ENCODE measurements at regions not wholly inside any gene's neighbourhood (a gene's known extent, or its start where the extent isn't known, plus 50 kb on each side); places are given as distances from the start of the nearest gene placed in this dataset.

DNA sequence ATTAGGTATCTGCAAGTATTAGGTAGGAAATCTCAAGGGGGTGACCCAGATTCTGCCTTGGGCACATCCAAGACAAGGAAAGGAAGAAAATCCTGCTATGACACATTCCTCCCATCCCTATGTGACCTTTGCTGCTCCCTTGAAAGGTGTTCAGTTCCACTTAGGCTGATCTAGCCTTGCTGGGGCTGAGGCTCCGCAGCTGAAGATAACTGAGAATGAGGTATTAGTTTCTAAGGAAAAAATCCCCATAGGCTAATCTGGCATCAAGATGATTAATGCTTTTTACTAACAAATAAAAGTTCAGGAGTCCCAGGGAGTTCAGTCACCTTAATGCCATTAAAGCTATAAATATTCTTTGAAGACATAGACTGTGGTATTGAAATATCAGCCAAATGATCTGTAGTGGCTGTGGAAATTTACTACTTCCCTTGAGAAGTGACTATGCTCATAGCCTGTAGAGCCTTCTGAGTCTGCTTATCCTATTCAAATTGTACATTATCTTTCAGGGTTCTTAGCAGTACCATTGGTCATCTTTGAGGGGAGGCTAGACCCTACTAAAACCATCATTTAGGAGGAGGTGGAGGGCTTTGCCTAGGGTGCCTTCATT lies 239.9 kb upstream of the RAG2 start:
- DNase-seq (ENCODE audit: extremely low spot score, unreplicated experiment) = no peak
- Mint-ChIP-seq H3K27ac (ENCODE audit: unreplicated experiment) (no peak overlapping the region), H3K27me3 (ENCODE audit: unreplicated experiment) (no peaks in the 10 kb centered on the region), H3K9me3 (ENCODE audit: unreplicated experiment) (no peaks in the 10 kb centered on the region), H3K36me3 (ENCODE audit: unreplicated experiment) (no peaks in the 10 kb centered on the region), H3K4me1 (ENCODE audit: unreplicated experiment) (no peaks in the 10 kb centered on the region), H3K4me3 (ENCODE audit: unreplicated experiment) (no peak overlapping the region)
- TF ChIP-seq, protein P1, sequence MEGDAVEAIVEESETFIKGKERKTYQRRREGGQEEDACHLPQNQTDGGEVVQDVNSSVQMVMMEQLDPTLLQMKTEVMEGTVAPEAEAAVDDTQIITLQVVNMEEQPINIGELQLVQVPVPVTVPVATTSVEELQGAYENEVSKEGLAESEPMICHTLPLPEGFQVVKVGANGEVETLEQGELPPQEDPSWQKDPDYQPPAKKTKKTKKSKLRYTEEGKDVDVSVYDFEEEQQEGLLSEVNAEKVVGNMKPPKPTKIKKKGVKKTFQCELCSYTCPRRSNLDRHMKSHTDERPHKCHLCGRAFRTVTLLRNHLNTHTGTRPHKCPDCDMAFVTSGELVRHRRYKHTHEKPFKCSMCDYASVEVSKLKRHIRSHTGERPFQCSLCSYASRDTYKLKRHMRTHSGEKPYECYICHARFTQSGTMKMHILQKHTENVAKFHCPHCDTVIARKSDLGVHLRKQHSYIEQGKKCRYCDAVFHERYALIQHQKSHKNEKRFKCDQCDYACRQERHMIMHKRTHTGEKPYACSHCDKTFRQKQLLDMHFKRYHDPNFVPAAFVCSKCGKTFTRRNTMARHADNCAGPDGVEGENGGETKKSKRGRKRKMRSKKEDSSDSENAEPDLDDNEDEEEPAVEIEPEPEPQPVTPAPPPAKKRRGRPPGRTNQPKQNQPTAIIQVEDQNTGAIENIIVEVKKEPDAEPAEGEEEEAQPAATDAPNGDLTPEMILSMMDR (IDR thresholded peaks at IDR 0.05) = no peak

DNA sequence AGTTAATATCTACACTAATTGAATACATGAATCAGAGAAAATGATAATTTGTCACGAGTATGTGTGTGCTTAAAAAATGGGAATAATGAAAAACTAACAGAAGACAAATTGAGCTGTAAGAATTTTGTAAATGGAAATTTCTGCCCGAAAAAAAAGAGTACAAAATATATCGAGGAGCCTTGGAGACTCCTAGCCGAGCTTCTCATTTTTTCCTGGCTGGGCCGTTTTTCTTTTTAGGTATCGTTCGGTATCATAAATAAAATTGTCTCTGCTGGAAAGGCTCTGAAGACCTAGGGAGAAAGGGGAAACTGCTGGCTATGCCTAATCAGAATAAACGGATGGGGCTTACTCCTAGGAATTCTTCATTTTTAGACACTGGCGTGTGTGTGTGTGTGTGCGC lies 227.2 kb upstream of the RAG2 start:
- Mint-ChIP-seq H3K36me3 (ENCODE audit: unreplicated experiment) (no peaks in the 10 kb centered on the region), H3K27me3 (ENCODE audit: unreplicated experiment) (no peaks in the 10 kb centered on the region), H3K9me3 (ENCODE audit: unreplicated experiment) (no peaks in the 10 kb centered on the region), H3K4me1 (ENCODE audit: unreplicated experiment) (no peaks in the 10 kb centered on the region), H3K27ac (ENCODE audit: unreplicated experiment) (no peak overlapping the region), H3K4me3 (ENCODE audit: unreplicated experiment) (no peak overlapping the region)
- TF ChIP-seq, protein P1 (IDR thresholded peaks at IDR 0.05) = no peak
- DNase-seq (ENCODE audit: extremely low spot score, unreplicated experiment) = no peak

DNA sequence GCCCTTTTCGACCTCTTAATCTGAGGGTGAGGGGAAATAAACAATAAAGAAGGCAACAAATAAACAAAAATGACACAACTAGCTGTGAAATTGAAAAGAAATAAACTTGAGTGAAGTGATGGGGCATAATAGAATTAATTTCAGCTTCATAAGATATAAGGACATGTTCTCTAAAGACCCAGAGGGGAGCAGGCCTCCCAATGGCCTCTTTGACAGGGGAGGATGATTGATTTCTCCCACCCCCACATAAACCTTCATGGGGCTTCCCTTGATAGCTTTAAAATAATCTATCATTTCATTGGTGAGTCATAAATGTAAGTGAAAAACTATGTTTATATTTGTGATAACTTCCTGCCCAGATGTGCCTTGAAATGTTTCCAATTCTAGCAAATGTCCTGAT lies 226.3 kb upstream of the RAG2 start:
- Mint-ChIP-seq H3K4me1 (ENCODE audit: unreplicated experiment) (no peaks in the 10 kb centered on the region), H3K27me3 (ENCODE audit: unreplicated experiment) (no peaks in the 10 kb centered on the region), H3K4me3 (ENCODE audit: unreplicated experiment) (no peak overlapping the region), H3K9me3 (ENCODE audit: unreplicated experiment) (no peaks in the 10 kb centered on the region), H3K36me3 (ENCODE audit: unreplicated experiment) (no peaks in the 10 kb centered on the region), H3K27ac (ENCODE audit: unreplicated experiment) (no peak overlapping the region)
- DNase-seq (ENCODE audit: extremely low spot score, unreplicated experiment) = no peak
- TF ChIP-seq, protein P1 (IDR thresholded peaks at IDR 0.05) = no peak

DNA sequence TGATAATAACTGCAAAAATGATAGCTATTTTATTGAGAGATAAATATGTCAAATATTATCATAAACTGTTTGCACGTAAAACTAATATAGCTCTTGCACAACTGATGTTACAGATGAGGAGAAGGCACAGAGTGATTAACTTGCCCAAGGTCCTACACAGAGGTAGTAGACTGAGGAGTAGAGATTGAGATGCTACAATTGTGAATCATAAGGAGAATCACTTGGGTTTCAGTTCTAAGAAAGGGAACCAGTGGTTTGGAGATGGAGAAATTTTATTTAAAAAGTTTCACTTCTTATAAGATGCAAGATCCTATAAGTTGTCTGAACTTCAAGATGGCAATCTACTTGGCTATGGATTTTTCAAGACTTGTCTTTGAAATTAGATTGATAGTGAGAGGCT lies 224.8 kb upstream of the RAG2 start:
- Mint-ChIP-seq H3K4me1 (ENCODE audit: unreplicated experiment) (no peaks in the 10 kb centered on the region), H3K9me3 (ENCODE audit: unreplicated experiment) (no peaks in the 10 kb centered on the region), H3K27me3 (ENCODE audit: unreplicated experiment) (no peaks in the 10 kb centered on the region), H3K27ac (ENCODE audit: unreplicated experiment) (no peak overlapping the region), H3K4me3 (ENCODE audit: unreplicated experiment) (no peak overlapping the region), H3K36me3 (ENCODE audit: unreplicated experiment) (no peaks in the 10 kb centered on the region)
- TF ChIP-seq, protein P1 (IDR thresholded peaks at IDR 0.05) = no peak
- no peak for DNase-seq (ENCODE audit: extremely low spot score, unreplicated experiment)

DNA sequence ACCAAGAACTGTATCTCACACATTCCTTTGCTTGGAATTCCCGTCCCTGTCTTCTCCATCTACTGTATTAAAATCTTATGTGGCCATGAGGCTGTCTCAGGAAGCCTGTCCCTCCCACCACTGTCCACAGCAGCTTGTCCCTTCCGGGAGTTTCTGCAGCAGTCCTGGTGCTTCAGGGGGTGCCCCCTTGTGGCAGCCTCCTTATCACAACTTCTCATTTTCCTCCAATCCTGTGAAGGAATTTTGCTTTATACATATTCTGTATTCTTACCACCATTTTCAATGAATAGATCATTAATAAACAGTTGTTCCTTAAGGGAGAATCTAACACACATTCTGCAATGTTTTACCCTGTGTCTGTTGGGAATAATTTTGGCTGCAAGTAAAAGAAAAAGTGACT lies 220.4 kb upstream of the RAG2 start:
- Mint-ChIP-seq H3K36me3 (ENCODE audit: unreplicated experiment) (no peaks in the 10 kb centered on the region), H3K9me3 (ENCODE audit: unreplicated experiment) (no peaks in the 10 kb centered on the region), H3K27ac (ENCODE audit: unreplicated experiment) (no peak overlapping the region), H3K4me1 (ENCODE audit: unreplicated experiment) (no peaks in the 10 kb centered on the region), H3K4me3 (ENCODE audit: unreplicated experiment) (no peak overlapping the region), H3K27me3 (ENCODE audit: unreplicated experiment) (peaks cover 2% of the 10 kb centered on the region)
- no peak for DNase-seq (ENCODE audit: extremely low spot score, unreplicated experiment)
- TF ChIP-seq, protein P1 (IDR thresholded peaks at IDR 0.05) = peak; percentile 17

All from osteocyte (in vitro differentiated cells).